ENCODE measurements at regions not wholly inside any gene's neighbourhood (a gene's known extent, or its start where the extent isn't known, plus 50 kb on each side); places are given as distances from the start of the nearest gene placed in this dataset.

- Mint-ChIP-seq H3K4me1 (ENCODE audit: low read depth, unreplicated experiment) (no peaks in the 10 kb centered on the region), H3K4me3 (ENCODE audit: unreplicated experiment) (no peak overlapping the region), H3K36me3 (ENCODE audit: insufficient read depth, unreplicated experiment) (no peaks in the 10 kb centered on the region), H3K27ac (ENCODE audit: unreplicated experiment) (no peak overlapping the region), H3K27me3 (ENCODE audit: insufficient read depth, unreplicated experiment) (no peaks in the 10 kb centered on the region), H3K9me3 (ENCODE audit: unreplicated experiment) (no peaks in the 10 kb centered on the region)
- DNase-seq = no peak
- ChIA-PET POLR2A (no interaction called here), CTCF (no interaction called here)
- TF ChIP-seq, protein P1, sequence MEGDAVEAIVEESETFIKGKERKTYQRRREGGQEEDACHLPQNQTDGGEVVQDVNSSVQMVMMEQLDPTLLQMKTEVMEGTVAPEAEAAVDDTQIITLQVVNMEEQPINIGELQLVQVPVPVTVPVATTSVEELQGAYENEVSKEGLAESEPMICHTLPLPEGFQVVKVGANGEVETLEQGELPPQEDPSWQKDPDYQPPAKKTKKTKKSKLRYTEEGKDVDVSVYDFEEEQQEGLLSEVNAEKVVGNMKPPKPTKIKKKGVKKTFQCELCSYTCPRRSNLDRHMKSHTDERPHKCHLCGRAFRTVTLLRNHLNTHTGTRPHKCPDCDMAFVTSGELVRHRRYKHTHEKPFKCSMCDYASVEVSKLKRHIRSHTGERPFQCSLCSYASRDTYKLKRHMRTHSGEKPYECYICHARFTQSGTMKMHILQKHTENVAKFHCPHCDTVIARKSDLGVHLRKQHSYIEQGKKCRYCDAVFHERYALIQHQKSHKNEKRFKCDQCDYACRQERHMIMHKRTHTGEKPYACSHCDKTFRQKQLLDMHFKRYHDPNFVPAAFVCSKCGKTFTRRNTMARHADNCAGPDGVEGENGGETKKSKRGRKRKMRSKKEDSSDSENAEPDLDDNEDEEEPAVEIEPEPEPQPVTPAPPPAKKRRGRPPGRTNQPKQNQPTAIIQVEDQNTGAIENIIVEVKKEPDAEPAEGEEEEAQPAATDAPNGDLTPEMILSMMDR (IDR thresholded peaks at IDR 0.05; ENCODE audit: insufficient read depth in 1 of 2, low read depth in 1 of 2, low read length in 1 of 2, severe bottlenecking in 1 of 2, unreplicated experiment in 1 of 2) = no peak
- H3K36me3 ChIP-seq (ENCODE audit: control insufficient read depth, insufficient read depth, low read length) = no peaks in the 10 kb centered on the region
- H3K4me1 ChIP-seq = peaks cover 8% of the 10 kb centered on the region; the same call in 1 of the 2 replicates
- no peak overlapping the region for H3K4me3 ChIP-seq (ENCODE audit: low read depth, low read length)
- no peaks in the 10 kb centered on the region for H3K9me3 ChIP-seq
- no TSS peak for BruUV-seq (replicated peaks)
- H3K27me3 ChIP-seq (replicated peaks; ENCODE audit: control insufficient read depth, insufficient read depth, low read length) = no peaks in the 10 kb centered on the region
- intact Hi-C loops (cut with micrococcal nuclease; ENCODE audit: unreplicated experiment) = no loop called here
Observed at GRCh38 chr2:34529965-34530364, 930.9 kb upstream of the FAM98A start.

DNA sequence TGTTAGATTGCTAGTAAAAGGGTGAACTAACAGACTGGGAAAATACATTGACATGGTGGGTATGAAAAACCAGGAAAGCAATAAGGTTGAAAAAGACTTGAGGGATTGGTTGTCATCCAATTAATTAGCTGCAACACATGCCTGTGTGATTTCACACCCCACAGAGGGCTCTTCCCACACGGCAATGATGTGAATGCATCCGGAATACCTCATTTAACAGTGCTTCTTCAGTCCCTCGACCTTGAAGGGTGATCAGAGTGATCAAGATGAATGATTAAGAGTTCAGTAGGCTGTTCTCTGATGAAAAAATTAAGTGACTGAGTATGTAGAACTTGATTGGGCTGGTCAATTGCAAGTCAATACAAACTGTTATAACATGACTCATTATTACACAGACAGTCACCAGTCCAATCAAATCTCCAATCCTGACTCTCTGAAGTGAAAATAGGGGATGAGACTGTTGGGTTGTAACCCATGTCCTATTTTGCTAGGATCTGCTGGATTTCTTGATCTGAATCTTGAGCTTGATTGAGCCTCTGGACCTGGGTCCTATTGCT lies 924.9 kb upstream of the FAM98A start:
- CTCF ChIA-PET = no interaction called here
- no TSS peak for BruUV-seq (replicated peaks)

GRCh38 chr2:34519659-34520058 lies 920.6 kb upstream of the FAM98A start:
- H3K4me3 Mint-ChIP-seq (ENCODE audit: unreplicated experiment) = no peak overlapping the region
- no peak overlapping the region for H3K4me3 ChIP-seq (ENCODE audit: low read depth, low read length)
- TF ChIP-seq, protein P1 (IDR thresholded peaks at IDR 0.05; ENCODE audit: insufficient read depth in 1 of 2, low read depth in 1 of 2, low read length in 1 of 2, severe bottlenecking in 1 of 2, unreplicated experiment in 1 of 2) = no peak
- H3K27ac Mint-ChIP-seq (ENCODE audit: unreplicated experiment) = no peak overlapping the region
- H3K9me3 Mint-ChIP-seq (ENCODE audit: unreplicated experiment) = peaks cover 26% of the 10 kb centered on the region
- H3K36me3 ChIP-seq (ENCODE audit: control insufficient read depth, insufficient read depth, low read length) = no peaks in the 10 kb centered on the region
- intact Hi-C loops (cut with micrococcal nuclease; ENCODE audit: unreplicated experiment) = no loop called here
- H3K27me3 Mint-ChIP-seq (ENCODE audit: insufficient read depth, unreplicated experiment) = no peaks in the 10 kb centered on the region
- BruUV-seq (replicated peaks) = no TSS peak
- ChIA-PET CTCF (no interaction called here), POLR2A (no interaction called here)
- 0 out of 2 replicates have a peak, but pooled peaks cover 6% of the 10 kb centered on the region for H3K9me3 ChIP-seq
- no peaks in the 10 kb centered on the region for H3K27me3 ChIP-seq (replicated peaks; ENCODE audit: control insufficient read depth, insufficient read depth, low read length)
- no peak for DNase-seq
- no peaks in the 10 kb centered on the region for H3K4me1 Mint-ChIP-seq (ENCODE audit: low read depth, unreplicated experiment)
- H3K36me3 Mint-ChIP-seq (ENCODE audit: insufficient read depth, unreplicated experiment) = no peaks in the 10 kb centered on the region
- H3K4me1 ChIP-seq = no peaks in the 10 kb centered on the region

More for the DNA sequence above, 924.9 kb upstream of the FAM98A start:
- H3K9me3 Mint-ChIP-seq (ENCODE audit: unreplicated experiment) = peaks cover 16% of the 10 kb centered on the region
- intact Hi-C loops (cut with micrococcal nuclease; ENCODE audit: unreplicated experiment) = no loop called here
- H3K4me1 ChIP-seq = no peaks in the 10 kb centered on the region
- H3K36me3 Mint-ChIP-seq (ENCODE audit: insufficient read depth, unreplicated experiment) = no peaks in the 10 kb centered on the region
- no peak overlapping the region for H3K4me3 Mint-ChIP-seq (ENCODE audit: unreplicated experiment)
- no peaks in the 10 kb centered on the region for H3K27me3 ChIP-seq (replicated peaks; ENCODE audit: control insufficient read depth, insufficient read depth, low read length)
- no peak overlapping the region for H3K4me3 ChIP-seq (ENCODE audit: low read depth, low read length)
- POLR2A ChIA-PET = no interaction called here
- TF ChIP-seq, protein P1 (IDR thresholded peaks at IDR 0.05; ENCODE audit: insufficient read depth in 1 of 2, low read depth in 1 of 2, low read length in 1 of 2, severe bottlenecking in 1 of 2, unreplicated experiment in 1 of 2) = no peak
- 0 out of 2 replicates have a peak, but pooled peaks cover 6% of the 10 kb centered on the region for H3K9me3 ChIP-seq
- no peaks in the 10 kb centered on the region for H3K27me3 Mint-ChIP-seq (ENCODE audit: insufficient read depth, unreplicated experiment)
- H3K27ac Mint-ChIP-seq (ENCODE audit: unreplicated experiment) = no peak overlapping the region
- no peaks in the 10 kb centered on the region for H3K36me3 ChIP-seq (ENCODE audit: control insufficient read depth, insufficient read depth, low read length)
- DNase-seq = no peak
- no peaks in the 10 kb centered on the region for H3K4me1 Mint-ChIP-seq (ENCODE audit: low read depth, unreplicated experiment)

Data from Caco-2 (cell line).